Caco-2 (cell line): ENCODE measurements at regions not wholly inside any gene's neighbourhood (a gene's known extent, or its start where the extent isn't known, plus 50 kb on each side); places are given as distances from the start of the nearest gene placed in this dataset.

Experiments used
- BruUV-seq: library from RNA; stranded (reverse); fragments of 400-500 nt; replicated peaks from 2 replicates; lab custom pipeline; 2021; lab: Mats Ljungman, UMichigan
- CTCF ChIA-PET: fragments of 300-600 bp; sonication (Branson Sonifier 250); formaldehyde crosslinking; loops from one replicate; lab custom pipeline; 2022; ENCODE audit warnings: antibody characterized with exemption; lab: Charles Lee
- POLR2A ChIA-PET: fragments of 300-600 bp; sonication (Branson Sonifier 250); formaldehyde crosslinking; loops from one replicate; lab custom pipeline; 2022; ENCODE audit warnings: antibody characterized with exemption; lab: Charles Lee
- DNase-seq, 2 experiments: peaks; one replicate each; pipeline versions ENCODE4 v3.0.0 to v3.0.0-alpha.2; 2020 to 2022
- H3K27me3 ChIP-seq: replicated peaks from 2 replicates; pipeline ENCODE4 v1.6.0; 2011; ENCODE audit warnings: low read length; ENCODE audit not compliant: control insufficient read depth, insufficient read depth
- H3K36me3 ChIP-seq: 2 replicates; pipeline ENCODE4 v1.5.1; 2011; ENCODE audit warnings: low read length; ENCODE audit not compliant: control insufficient read depth, insufficient read depth
- H3K4me1 ChIP-seq: fragments of 250-450 bp; sonication (Bioruptor Pico); 2 replicates; pipeline ENCODE4 v1.5.1; 2020; ENCODE audit warnings: mild to moderate bottlenecking
- H3K4me3 ChIP-seq: 2 replicates; pipeline ENCODE4 v1.5.1; 2011; ENCODE audit warnings: low read depth, mild to moderate bottlenecking, control low read depth, low read length
- H3K9me3 ChIP-seq: fragments of 250-450 bp; sonication (Bioruptor Pico); 2 replicates; pipeline ENCODE4 v1.5.1; 2020; ENCODE audit warnings: mild to moderate bottlenecking, moderate library complexity
- H3K27ac Mint-ChIP-seq: one replicate; pipeline ENCODE4 v1.8.0; 2022; ENCODE audit warnings: mixed read lengths; ENCODE audit not compliant: unreplicated experiment
- H3K27me3 Mint-ChIP-seq: one replicate; pipeline ENCODE4 v1.8.0; 2022; ENCODE audit warnings: mixed read lengths; ENCODE audit not compliant: insufficient read depth, unreplicated experiment
- H3K36me3 Mint-ChIP-seq: one replicate; pipeline ENCODE4 v1.8.0; 2022; ENCODE audit warnings: mild to moderate bottlenecking, mixed read lengths; ENCODE audit not compliant: insufficient read depth, unreplicated experiment
- H3K4me1 Mint-ChIP-seq: one replicate; pipeline ENCODE4 v1.8.0; 2022; ENCODE audit warnings: low read depth, mixed read lengths; ENCODE audit not compliant: unreplicated experiment
- H3K4me3 Mint-ChIP-seq: one replicate; pipeline ENCODE4 v1.8.0; 2022; ENCODE audit warnings: mild to moderate bottlenecking, moderate library complexity, mixed read lengths; ENCODE audit not compliant: unreplicated experiment
- H3K9me3 Mint-ChIP-seq: one replicate; pipeline ENCODE4 v1.8.0; 2022; ENCODE audit warnings: mixed read lengths; ENCODE audit not compliant: unreplicated experiment
- CTCF ChIP-seq, 2 experiments: fragments of 200-600 bp in 1 of 2; IDR thresholded peaks; 1 replicate in 1 of 2; 2 replicates in 1 of 2; pipeline versions ENCODE4 v1.5.1 to v1.8.0; 2011 to 2022; ENCODE audit warnings: antibody characterized with exemption in 1 of 2, control low read depth in 1 of 2, inconsistent platforms in 1 of 2, low read depth in 1 of 2, low read length in 1 of 2, mild to moderate bottlenecking in 1 of 2, moderate library complexity in 1 of 2; ENCODE audit not compliant: insufficient read depth in 1 of 2, severe bottlenecking in 1 of 2, unreplicated experiment in 1 of 2
- intact Hi-C: fragments of 100-400 bp; cut with micrococcal nuclease; formaldehyde crosslinking; loops from one replicate; pipeline ENCODE4 v1.10.0; 2022; ENCODE audit not compliant: unreplicated experiment

GRCh38 chr5:118029807-118030206 is 958.5 kb downstream of the DTWD2 start:
- H3K9me3 ChIP-seq: no peaks in the 10 kb centered on the region
- Mint-ChIP-seq H3K9me3 (no peaks in the 10 kb centered on the region), H3K4me1 (peaks cover 6% of the 10 kb centered on the region), H3K36me3 (no peaks in the 10 kb centered on the region), H3K4me3 (no peak overlapping the region), H3K27me3 (no peaks in the 10 kb centered on the region), H3K27ac (no peak overlapping the region)
- no peaks in the 10 kb centered on the region for H3K36me3 ChIP-seq
- no TSS peak for BruUV-seq
- no peak for DNase-seq
- H3K4me3 ChIP-seq: no peak overlapping the region
- no peaks in the 10 kb centered on the region for H3K27me3 ChIP-seq
- CTCF ChIA-PET: no interaction called here
- POLR2A ChIA-PET: no interaction called here
- no peak for TF ChIP-seq CTCF (IDR thresholded peaks at IDR 0.05; ENCODE audit: insufficient read depth in 1 of 2, low read depth in 1 of 2, low read length in 1 of 2, severe bottlenecking in 1 of 2, unreplicated experiment in 1 of 2)
- intact Hi-C loops: no loop called here
- no peaks in the 10 kb centered on the region; the same call in 1 of the 2 replicates for H3K4me1 ChIP-seq

GRCh38 chr5:118022062-118022461 is 966.3 kb downstream of the DTWD2 start:
- Mint-ChIP-seq H3K36me3 (no peaks in the 10 kb centered on the region), H3K27me3 (no peaks in the 10 kb centered on the region), H3K9me3 (no peaks in the 10 kb centered on the region), H3K27ac (no peak overlapping the region), H3K4me1 (peaks cover 20% of the 10 kb centered on the region), H3K4me3 (no peak overlapping the region)
- no peak overlapping the region for H3K4me3 ChIP-seq
- no peak for TF ChIP-seq CTCF (IDR thresholded peaks at IDR 0.05; ENCODE audit: insufficient read depth in 1 of 2, low read depth in 1 of 2, low read length in 1 of 2, severe bottlenecking in 1 of 2, unreplicated experiment in 1 of 2)
- CTCF ChIA-PET: interaction anchor here (0.6 to 1.2 kb wide), 2 partner anchors 567 kb away, joined by 3 to 5 read pairs; no protein-coding TSS in a partner anchor
- H3K27me3 ChIP-seq: no peaks in the 10 kb centered on the region
- intact Hi-C loops: no loop called here
- DNase-seq: no peak
- no peaks in the 10 kb centered on the region for H3K9me3 ChIP-seq
- H3K36me3 ChIP-seq: no peaks in the 10 kb centered on the region
- POLR2A ChIA-PET: no interaction called here
- no TSS peak for BruUV-seq
- peaks cover 12% of the 10 kb centered on the region for H3K4me1 ChIP-seq

- Mint-ChIP-seq H3K27me3 (no peaks in the 10 kb centered on the region), H3K4me1 (peaks cover 14% of the 10 kb centered on the region), H3K9me3 (no peaks in the 10 kb centered on the region), H3K36me3 (no peaks in the 10 kb centered on the region), H3K4me3 (no peak overlapping the region), H3K27ac (no peak overlapping the region)
- no peaks in the 10 kb centered on the region for H3K9me3 ChIP-seq
- ChIA-PET CTCF (no interaction called here), POLR2A (no interaction called here)
- H3K4me1 ChIP-seq: peaks cover 12% of the 10 kb centered on the region
- H3K4me3 ChIP-seq: no peak overlapping the region
- intact Hi-C loops: no loop called here
- no peaks in the 10 kb centered on the region for H3K36me3 ChIP-seq
- no peak for DNase-seq
- BruUV-seq: no TSS peak
- TF ChIP-seq CTCF (IDR thresholded peaks at IDR 0.05; ENCODE audit: insufficient read depth in 1 of 2, low read depth in 1 of 2, low read length in 1 of 2, severe bottlenecking in 1 of 2, unreplicated experiment in 1 of 2): no peak
- H3K27me3 ChIP-seq: no peaks in the 10 kb centered on the region
Observed at GRCh38 chr5:118017536-118017935, 970.8 kb downstream of the DTWD2 start.
